ENCODE measurements at regions not wholly inside any gene's neighbourhood (a gene's known extent, or its start where the extent isn't known, plus 50 kb on each side); places are given as distances from the start of the nearest gene placed in this dataset.

GRCh38 chr18:10365901-10366300 lies 88.5 kb upstream of the APCDD1 start:
- DNase-seq = no peak

- no peak for DNase-seq
Observed at GRCh38 chr18:10367836-10368235, 86.6 kb upstream of the APCDD1 start.

GRCh38 chr18:10368456-10369453 lies 85.7 kb upstream of the APCDD1 start:
- DNase-seq = no peak

GRCh38 chr18:10370716-10371115 lies 83.7 kb upstream of the APCDD1 start:
- no peak for DNase-seq

GRCh38 chr18:10371165-10371564 lies 83.3 kb upstream of the APCDD1 start:
- DNase-seq = no peak

GRCh38 chr18:10374195-10374594 lies 80.2 kb upstream of the APCDD1 start:
- DNase-seq = no peak

GRCh38 chr18:10374636-10375293 lies 79.7 kb upstream of the APCDD1 start:
- no peak for DNase-seq

- peak; percentile 84 for DNase-seq
Observed at GRCh38 chr18:10376731-10377130, 77.7 kb upstream of the APCDD1 start.

- no peak for DNase-seq
Observed at GRCh38 chr18:10377956-10378355, 76.5 kb upstream of the APCDD1 start.

GRCh38 chr18:10378688-10379420 lies 75.6 kb upstream of the APCDD1 start:
- DNase-seq = no peak

- DNase-seq = no peak
Observed at GRCh38 chr18:10379522-10379921, 74.9 kb upstream of the APCDD1 start.

GRCh38 chr18:10381516-10381915 lies 72.9 kb upstream of the APCDD1 start:
- DNase-seq = no peak

- DNase-seq = no peak
Observed at GRCh38 chr18:10381951-10382350, 72.5 kb upstream of the APCDD1 start.

GRCh38 chr18:10386049-10386448 lies 68.4 kb upstream of the APCDD1 start:
- no peak for DNase-seq

- DNase-seq = no peak
Observed at GRCh38 chr18:10386956-10387355, 67.5 kb upstream of the APCDD1 start.

- no peak for DNase-seq
Observed at GRCh38 chr18:10387399-10387798, 67.0 kb upstream of the APCDD1 start.

GRCh38 chr18:10388373-10388772 lies 66.1 kb upstream of the APCDD1 start:
- DNase-seq = no peak

GRCh38 chr18:10391506-10391905 lies 62.9 kb upstream of the APCDD1 start:
- DNase-seq = no peak

- no peak for DNase-seq
Observed at GRCh38 chr18:10397004-10397403, 57.4 kb upstream of the APCDD1 start.

GRCh38 chr18:10398571-10398970 lies 55.9 kb upstream of the APCDD1 start:
- DNase-seq = no peak

- DNase-seq = no peak
Observed at GRCh38 chr18:10399465-10399864, 55.0 kb upstream of the APCDD1 start.

GRCh38 chr18:10400534-10401307 lies 53.7 kb upstream of the APCDD1 start:
- DNase-seq = no peak

GRCh38 chr18:10401521-10401920 lies 52.9 kb upstream of the APCDD1 start:
- DNase-seq = no peak

Measured in NCI-H1092 treated with DMSO at 0.1 percent for 48 hours (cell line).